Prostate gland (tissue), 2 donors: ENCODE measurements at regions not wholly inside any gene's neighbourhood (a gene's known extent, or its start where the extent isn't known, plus 50 kb on each side); places are given as distances from the start of the nearest gene placed in this dataset.

Experiments
- CTCF ChIP-seq, 4 experiments: fragments of 200-600 bp in 2 of 4; fragments of 450-650 bp in 2 of 4; sonication (generic) in 2 of 4; IDR thresholded peaks; 1 replicate in 3 of 4; 2 replicates in 1 of 4; pipeline ENCODE4 v1.5.1; 2016 to 2019; ENCODE audit warnings: antibody characterized with exemption in 4 of 4, mild to moderate bottlenecking in 2 of 4, moderate library complexity in 2 of 4
- POLR2AphosphoS5 ChIP-seq: sonication (generic); formaldehyde crosslinking; IDR thresholded peaks from one replicate; pipeline ENCODE4 v1.6.1; 2017; ENCODE audit warnings: antibody characterized with exemption

- no peak for TF ChIP-seq CTCF (IDR thresholded peaks at IDR 0.05)
- TF ChIP-seq POLR2AphosphoS5: no peak
Observed at GRCh38 chr5:60226128-60226527, 332.6 kb upstream of the PDE4D start.
